NCI-H524 (cell line): ENCODE measurements at regions not wholly inside any gene's neighbourhood (a gene's known extent, or its start where the extent isn't known, plus 50 kb on each side); places are given as distances from the start of the nearest gene placed in this dataset.
"Not testable (repeated sequence)": the region's sequence is repeated elsewhere in the genome, so short reads cannot be mapped to it uniquely, and the experiment has no call there.

Experiments
- DNase-seq, 2 experiments: peaks; one replicate each; lab custom pipeline; 2025; lab: John Stamatoyannopoulos, UW

DNA sequence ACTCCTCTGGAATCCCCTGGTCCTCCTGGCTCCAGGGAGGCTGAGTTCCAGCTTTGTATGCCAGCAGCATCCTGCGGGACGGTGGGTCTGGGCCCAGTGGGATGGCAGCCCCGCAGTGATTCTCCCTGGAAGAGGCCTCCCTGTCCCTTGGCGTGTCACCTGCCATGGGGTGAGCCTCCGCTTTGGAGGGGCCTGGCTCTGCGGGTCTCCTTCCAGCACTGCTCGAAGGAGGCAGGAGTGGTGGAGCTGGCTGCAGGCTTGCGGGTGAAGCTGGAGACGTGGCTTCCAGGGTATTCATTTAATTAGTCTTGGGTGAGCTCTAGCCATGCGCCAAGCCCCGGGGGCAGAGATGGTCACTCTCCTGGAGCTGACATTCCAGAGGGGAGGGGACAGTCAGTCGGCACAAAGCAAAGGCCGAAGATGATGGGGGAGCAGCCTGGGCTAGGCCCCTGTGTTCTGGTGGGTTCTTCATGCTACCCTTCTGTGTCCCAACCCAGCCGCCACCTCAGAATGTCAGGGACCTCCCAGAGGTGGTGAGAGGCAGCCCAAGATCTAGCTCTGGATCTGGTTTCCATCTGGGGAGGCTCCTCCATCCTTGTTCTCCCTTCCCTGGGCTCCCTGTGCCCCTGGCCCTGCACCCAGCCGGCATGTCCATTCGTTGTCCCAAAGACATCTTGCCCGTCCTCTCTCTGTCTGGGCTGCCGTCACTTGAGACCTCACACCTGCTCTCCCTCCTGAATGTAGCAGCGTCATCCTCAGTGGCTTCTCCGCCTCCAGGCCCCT lies 1332.5 kb downstream of the BRD1 start:
- DNase-seq = no peak

DNA sequence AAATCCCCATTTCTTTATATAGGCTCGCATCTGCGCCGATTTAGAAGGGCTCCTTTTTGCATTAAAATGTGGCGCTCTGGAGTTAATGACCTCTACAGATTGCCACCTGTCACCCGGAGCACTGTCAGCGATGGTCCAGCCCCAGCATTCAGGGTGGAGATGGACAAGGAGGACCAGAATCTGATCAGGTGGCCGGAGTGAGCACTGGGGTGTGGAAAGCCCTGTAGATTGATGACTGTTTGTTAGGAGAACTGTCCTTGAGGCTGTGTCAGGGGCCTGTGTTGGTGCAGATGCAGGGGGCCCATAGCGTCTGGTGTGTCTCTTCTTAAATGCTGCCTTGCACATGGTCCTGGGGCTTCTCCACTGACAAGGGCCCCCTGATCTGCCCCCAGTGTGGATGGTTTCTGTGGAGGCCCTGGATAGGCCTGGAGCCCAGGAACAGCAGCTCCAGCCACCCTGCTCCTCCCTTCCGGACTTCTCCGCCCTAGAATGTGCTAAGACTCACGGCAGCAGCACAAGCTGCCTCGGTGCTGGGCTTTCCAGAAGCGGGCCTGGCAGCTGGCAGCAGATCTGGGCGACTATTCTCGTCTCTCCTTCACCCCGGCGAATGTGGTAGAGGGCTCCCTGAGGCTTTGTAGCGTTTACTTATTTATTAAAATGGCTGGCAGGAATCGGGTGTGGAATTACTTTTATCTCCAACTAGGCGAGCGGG lies 1333.3 kb downstream of the BRD1 start:
- no peak for DNase-seq

DNA sequence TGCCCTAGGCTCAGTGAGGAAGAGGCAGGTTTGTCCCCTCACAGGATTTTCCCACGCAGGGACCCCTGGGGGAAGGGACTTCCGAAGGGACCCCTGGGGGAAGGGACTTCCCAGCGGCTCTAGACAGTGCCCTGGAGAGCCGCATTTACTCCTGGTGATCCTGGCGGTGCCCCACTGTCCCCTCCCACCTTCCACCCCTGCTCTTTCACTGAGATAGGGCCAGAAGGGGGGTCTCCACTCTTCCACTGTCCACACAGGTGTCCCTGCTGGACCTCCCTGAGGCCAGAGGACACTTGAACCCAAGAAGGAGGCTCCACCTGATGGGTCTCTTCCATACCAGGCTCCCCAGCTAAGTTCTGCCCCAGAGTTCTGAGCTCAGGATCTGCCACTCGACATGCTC lies 1333.9 kb downstream of the BRD1 start:
- no peak for DNase-seq

DNA sequence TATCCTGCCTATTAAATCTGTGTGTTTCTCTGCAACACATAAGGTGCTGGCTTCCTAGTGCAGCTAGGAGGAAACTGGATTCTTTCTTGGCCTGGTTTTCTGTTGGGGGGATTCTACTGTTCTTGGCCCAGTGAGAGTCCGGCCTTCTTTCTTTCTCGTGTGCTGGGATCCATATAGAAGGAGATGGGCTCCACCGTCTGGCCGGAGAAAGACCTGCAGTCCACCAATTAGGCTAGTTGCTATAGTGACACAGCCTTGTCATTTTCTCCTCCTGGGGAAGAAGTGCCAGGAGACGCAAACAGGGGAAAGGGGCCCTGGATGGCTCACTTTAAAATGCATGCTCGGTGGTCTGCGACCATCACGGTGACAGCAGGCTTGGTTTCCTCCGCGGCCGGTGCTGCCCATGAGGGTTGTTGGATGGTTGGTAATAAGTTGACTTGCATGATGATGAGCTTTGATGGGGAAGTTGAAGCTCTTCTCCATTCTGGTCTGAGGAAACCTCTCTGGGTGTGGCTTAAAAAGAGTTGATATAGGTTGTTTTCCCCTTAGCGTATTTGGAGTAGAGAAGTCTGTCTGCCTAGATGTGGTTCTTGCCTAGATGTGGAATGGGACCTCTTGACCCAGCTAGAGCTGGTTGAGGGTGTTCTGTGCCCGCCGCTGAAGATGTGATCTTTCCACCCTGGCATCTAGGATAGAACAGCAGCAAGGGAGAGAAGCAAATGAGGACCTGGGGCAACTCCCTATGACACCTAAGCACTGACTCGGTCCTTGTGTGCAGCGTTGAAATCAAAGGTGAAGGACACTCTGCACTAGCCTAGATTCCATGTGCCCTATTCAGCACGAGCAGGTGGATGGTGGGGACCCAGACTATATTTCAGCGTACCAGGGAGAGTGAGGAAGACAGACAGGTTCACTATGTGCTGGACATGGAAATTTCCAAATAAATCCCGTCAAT lies 1335.0 kb downstream of the BRD1 start:
- peak; percentile 68 to 90 for DNase-seq

DNA sequence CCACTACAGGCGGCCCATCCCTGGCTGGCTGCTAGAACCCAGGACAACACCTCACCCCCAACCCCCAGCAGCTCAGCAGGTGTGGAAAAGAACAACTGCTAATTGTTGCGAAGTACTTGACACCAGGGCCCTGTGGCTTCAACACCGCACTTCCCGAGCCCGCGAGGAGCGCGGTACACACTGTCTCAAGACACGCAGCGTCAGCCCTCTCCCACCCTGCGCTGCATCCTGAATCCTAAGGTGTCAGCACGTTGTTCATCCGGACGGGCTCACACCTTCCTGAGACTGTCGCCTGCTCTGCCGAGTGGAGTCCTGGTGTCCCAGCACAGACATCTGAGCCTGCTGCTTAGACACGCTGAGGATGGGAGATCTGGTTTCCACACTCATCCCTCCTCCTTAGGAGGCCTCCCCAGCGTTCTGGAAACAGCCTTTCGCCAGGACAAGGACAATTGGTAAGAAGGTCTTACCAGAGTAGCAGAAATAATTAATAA lies 1336.2 kb downstream of the BRD1 start:
- peak; percentile 39 to 73 for DNase-seq

DNA sequence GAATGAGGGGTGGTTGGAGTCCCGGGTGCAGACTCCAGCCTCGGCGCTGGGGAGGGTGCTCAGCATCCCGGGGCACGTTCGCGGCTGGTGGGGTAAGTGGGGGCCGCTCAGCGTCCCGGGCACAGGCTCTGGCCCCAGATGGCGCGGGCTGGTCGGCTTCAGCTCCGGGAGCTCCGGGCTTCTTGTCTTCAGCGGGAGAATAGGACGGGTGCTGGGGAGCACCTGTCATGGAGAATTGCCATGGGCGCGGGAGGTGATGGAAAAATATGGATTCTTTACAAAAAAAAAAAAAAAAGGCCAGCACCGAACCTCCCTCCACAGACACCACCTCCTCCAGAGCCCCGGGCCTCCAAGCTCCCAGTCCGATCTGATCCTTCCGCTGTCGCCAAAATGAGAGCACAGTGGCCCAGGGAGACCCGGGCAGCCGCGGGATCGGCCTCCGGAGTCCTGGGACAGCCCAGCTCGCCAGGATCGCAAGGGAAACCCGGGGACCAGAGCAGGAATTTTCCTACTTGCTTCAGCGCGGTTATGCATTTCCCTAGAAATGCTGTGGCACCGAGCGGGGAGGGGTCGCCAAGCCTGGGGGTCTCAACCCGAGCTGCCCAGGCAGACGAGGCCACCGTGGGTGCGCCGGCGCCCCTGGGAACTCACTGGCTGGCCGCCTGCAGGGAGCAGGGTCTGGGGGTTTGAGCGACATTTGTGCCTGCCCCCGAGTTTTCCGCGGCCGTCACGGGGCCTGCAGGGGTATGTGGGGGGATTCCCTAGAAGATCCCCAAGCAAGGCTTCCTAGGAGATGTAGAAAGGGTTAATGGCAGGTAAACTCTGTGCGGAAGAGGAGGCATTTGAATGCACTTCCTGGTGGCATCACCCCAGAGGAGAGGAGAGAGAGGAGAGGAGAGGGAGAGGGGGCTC lies 1336.9 kb downstream of the BRD1 start:
- DNase-seq = peak in 1 of 2 experiments; percentile 41

DNA sequence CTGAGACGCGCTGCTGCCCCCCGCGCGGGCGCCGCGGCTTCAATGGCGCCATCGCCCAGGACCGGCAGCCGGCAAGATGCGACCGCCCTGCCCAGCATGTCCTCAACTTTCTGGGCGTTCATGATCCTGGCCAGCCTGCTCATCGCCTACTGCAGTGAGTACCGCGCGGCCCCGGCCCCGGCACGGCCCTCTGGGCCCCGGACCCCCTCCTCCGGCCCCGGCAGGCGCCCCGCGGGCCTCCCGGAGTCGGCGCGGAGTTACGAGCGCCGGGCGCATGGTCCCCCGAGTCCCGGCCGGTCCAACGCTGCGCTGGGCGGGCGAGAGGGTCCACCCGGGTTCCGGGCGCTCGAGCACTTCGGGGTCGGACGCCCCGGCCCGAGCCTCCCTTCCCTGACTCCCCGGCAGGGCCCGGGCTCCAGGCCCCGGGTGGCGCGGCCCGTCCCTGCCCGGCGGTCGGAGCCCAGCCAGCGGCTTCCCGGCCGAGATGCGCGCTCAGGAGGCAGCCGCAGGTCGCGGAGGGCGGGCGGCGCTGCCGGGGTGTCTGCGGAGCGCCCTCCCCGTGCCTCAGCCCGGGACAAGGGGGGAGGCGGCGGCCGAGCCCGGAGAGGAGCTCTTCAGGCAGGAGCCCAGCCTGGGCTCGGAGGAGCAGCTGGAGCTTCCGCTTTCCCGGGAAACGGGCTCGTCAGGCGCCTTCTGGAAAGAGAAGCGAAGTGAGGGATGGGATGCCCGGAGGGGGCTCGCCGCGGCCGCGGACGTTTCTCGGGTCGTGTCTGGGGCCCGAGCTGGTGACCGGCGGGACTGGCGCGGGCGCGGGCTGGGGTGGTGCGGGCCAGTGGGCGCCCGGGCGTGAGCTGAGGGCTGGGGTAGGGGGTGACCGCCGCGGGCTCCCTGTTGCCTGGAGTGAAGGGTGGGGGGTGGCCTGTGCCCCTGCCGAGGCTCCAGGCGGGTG lies 1337.8 kb downstream of the BRD1 start:
- DNase-seq = peak in 1 of 2 experiments; percentile 33

DNA sequence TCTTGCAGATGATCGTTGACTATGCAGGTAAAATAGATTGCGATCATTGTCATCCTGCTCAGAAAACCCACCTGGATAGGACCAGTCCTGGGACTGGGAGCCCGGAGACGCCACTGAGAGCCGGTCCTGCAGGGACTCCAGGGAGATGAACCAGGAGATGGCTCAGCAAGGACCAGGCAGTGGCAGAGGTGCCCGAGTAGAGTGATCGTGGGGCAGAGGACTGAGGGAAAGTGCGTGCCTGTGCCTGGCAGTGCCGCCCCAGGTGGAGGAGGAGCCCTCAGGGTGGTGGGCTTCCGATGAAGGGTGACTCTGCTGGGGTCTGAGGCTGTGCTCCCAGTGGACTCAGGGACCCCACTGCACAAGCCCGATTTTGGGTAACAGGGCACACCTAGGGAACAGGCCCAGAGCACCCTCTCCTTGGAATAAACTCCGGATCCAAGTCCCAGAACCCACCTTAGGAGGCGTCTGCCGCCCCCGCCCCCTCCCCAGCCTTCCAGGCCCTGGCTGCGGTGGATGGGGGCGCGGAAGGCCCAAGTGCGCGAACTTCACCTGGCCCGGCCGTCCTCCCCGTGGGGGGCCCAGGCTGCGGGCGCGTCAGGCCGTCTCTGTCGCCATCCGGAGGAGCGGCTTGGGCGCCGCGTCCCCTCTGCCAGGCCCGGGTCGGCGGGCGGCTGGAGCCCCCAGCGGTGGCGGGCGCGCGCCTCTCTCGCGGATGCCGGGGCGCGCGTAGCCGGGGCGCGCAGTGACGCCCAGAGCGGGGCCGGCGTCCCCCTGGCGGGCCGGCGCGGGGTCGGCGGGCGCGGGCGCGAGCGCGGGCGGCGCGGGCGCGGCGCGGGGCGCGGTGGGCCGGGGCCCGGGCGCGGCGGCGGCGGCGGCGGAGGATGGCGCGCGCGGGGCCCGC lies 1338.8 kb downstream of the BRD1 start:
- peak in 1 of 2 experiments; percentile 57 for DNase-seq

DNA sequence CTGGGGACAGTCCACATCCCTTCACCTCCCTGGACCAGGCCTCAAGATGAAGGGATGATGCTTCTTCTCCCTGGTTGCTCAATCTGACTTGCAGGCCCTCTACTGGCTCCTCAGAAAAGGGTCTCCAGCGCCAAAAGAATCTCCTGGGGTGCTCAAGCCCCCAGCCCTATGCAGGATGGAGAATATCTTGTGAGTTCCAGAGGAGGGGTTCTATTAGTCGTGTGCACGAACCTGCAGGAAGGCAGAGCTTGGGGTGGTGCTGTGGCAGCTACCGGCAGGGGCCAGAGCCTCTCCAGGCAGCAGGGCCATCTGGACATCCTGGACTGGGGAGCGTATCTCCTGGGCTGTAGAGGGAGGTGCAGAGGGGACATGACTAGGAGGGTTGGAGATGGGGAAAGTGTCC lies 1339.5 kb downstream of the BRD1 start:
- DNase-seq = peak; percentile 32 to 79

DNA sequence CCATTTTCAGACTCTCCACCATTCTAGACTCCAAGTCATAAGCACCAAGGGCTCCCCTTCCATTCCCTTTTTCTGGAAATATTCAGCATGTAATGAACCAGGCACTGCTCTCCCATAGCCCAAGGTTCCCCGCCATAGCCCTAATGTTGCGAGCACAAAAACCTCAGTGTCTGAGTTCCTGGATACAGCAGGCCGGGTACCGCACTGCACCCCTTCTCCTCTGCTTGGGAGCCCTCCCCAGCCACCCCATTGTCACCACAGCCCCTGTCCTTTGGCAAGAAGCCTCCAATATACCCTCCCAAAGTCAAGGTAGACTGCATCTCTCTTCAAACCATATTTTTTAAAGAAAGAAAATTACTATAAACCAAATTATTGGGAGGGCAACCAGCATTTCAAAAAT lies 1341.1 kb downstream of the BRD1 start:
- DNase-seq = no peak

DNA sequence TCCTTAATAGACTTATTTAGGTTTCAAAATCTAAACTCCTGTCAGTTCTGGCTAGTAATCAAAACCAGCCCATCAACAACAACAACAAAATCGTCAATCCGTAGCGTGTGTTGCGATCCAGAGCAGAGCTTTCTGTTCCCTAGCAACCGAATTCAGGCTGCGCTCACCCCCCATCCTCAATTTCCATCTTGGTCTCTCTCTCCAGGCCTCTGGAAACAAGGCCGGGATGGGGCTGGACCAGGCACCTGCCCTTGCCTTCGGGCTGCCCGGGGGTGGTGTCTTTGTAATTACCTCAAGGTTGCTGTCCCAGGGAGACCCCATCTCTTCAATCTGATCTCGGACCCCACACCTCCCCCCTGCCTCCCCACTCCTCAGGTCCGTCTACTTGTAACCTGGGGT lies 1341.5 kb downstream of the BRD1 start:
- no peak for DNase-seq

DNA sequence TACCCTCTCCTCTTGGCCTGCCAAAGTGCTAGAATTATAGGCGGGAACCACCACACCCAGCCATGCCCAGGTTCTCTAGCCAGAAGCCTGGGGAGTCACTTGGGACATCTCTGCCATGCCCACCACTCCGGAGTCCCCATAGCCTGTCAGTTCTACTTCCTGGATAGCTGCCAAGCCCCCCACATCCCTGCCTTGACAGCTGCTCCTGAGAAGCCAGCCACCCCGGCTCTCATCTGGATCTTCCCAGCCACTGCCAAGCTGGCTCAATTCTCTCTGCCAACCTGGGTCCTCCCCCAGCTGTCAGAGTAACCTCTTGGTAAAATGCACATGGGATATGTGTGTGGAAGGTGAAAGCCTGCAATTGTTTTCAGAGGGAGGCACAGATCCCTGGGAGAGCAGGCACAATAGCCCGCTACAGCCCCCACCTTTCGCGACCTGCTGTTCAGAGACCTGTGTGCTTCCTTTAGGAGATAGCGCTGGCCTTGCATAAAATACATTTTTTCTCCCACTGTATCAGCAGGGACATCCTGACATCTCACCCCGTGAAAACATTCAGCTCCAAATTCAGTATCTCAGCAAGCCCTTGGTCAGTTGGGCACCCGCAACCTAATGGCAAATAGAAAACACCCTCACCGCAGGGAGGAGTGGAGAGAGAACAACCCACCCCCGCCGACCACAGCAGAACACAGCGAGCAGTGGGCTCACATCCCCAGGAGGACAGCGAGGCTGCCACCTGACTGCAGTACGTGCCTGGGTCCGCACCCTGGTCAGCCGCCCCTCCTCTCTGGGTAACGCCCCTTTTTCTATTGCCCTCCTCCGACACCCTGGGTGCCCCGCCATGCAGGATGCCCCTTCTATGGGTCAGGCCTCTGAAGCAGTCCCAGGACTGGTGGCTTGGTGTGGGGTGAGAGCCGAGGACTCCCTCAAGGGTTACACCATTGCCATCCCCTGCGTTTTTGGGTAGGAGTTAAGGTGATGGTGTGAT lies 1342.2 kb downstream of the BRD1 start:
- peak in 1 of 2 experiments; percentile 39 for DNase-seq

DNA sequence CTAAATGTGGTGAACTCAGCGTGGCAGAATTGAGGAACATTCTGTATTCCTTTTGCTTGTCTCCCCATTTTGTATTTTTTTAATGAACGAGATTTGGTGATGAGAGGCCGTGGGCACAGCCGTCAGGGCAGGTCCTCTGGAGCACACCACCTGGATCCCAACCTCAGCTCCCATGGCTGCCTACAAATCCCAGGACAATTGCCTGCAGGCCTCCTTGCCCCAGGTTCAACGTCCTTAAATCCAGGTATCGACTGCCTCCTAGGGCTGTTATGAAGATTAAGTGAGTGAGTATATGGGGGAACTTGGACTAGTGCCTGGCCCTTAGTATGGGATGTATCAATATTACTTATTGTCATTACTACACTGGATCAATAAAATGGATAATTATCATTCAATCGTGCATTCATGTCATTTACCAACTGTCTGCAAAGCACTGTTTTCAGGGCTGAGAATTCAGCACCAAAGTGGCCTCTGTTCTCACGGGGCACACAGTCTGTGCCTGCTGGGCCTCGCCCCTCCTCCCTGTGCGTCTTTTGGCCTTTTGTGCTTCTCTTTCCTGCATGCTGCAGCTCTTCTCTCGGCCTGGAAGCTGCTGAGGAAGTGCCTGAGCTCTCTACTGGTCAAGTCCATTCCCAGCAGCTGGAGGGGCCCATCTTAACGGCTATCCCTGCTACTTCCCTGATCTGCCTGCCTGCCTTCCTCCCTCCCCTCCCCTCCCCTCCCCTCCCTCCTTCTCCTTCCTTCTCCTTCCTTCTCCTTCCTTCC lies 1343.7 kb downstream of the BRD1 start:
- DNase-seq = no peak

DNA sequence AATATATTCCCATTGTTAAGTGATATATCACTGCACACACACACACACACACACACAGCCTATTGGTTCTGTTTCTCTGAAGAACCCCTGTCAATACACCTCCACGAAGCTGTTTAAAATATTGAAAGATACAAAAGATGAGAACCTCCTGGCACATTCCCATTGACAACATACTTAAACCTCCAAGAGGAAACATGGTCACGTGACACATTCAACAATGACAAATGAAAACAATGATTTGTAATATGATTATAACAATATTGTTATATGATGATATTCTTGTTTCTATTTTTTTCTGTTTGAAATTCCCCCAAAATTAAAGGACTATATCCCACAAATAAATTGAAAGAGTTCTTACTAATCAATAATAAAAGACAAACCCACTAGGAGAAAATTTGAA lies 1344.9 kb downstream of the BRD1 start:
- no peak for DNase-seq

DNA sequence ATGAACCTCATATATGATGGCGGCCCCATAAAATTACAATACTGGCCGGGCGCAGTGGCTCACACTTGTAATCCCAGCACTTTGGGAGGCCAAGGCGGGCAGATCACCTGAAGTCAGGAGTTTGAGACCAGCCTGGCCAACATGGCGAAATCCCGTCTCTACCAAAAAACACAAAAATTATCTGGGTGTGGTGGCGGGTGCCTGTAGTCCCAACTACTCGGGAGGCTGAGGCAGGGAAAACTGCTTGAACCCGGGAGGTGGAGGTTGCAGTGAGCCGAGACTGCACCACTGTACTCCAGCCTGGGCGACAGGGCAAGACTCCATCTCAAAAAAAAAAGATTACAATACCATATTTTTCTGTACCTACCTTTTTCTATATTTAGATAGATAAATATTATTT lies 1345.5 kb downstream of the BRD1 start:
- DNase-seq = not testable (repeated sequence)

DNA sequence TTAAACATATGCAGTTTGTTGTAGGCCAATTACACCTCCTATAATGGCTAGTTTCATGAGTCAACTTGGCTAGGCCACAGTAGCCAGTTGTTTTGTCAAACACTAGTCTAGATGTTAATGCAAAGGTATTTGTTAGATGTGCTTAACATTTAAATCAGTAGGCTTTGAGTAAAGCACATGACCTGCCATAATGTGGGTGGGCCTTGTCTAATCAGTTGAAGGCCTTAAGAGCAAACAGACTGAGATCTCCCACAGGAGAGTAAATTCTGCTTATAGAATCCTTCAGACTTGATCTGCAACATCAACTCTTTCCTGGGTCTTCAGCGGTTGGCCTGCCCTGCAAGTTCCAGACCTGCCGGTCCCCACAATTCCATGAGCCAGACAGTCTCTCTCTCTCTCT lies 1345.9 kb downstream of the BRD1 start:
- DNase-seq = no peak
